Activated B cell treated with CpG ODN at 0.5 μM for 24 hours (primary cell): ENCODE measurements at regions not wholly inside any gene's neighbourhood (a gene's known extent, or its start where the extent isn't known, plus 50 kb on each side); places are given as distances from the start of the nearest gene placed in this dataset.

Experiments
- ATAC-seq: fragments of 200-7000 bp; cut with Tn5 transposase; one replicate; pipeline ENCODE4 v1.10.0; 2021; ENCODE audit warnings: low read depth, mild to moderate bottlenecking, moderate library complexity
- CTCF ChIA-PET: fragments of 350-600 bp; sonication (Branson Sonifier 250); formaldehyde crosslinking; loops from one replicate; lab custom pipeline; 2021; ENCODE audit warnings: antibody characterized with exemption; lab: Charles Lee
- POLR2A ChIA-PET: fragments of 350-600 bp; sonication (Branson Sonifier 250); formaldehyde crosslinking; loops from one replicate; lab custom pipeline; 2021; ENCODE audit warnings: antibody characterized with exemption; lab: Charles Lee
- DNase-seq: peaks from one replicate; pipeline ENCODE4 v3.0.0; 2022
- H3K27ac Mint-ChIP-seq: one replicate; pipeline ENCODE4 v1.8.0; 2020; ENCODE audit warnings: mixed read lengths
- H3K27me3 Mint-ChIP-seq: one replicate; pipeline ENCODE4 v1.8.0; 2021; ENCODE audit warnings: mixed read lengths
- H3K36me3 Mint-ChIP-seq: one replicate; pipeline ENCODE4 v1.8.0; 2021; ENCODE audit warnings: low read depth, mixed read lengths
- H3K4me1 Mint-ChIP-seq: one replicate; pipeline ENCODE4 v1.8.0; 2021; ENCODE audit warnings: mixed read lengths
- H3K4me3 Mint-ChIP-seq: one replicate; pipeline ENCODE4 v1.8.0; 2020; ENCODE audit warnings: mild to moderate bottlenecking, mixed read lengths
- H3K9me3 Mint-ChIP-seq: one replicate; pipeline ENCODE4 v1.8.0; 2020; ENCODE audit warnings: mixed read lengths
- CTCF ChIP-seq: fragments of 200-600 bp; IDR thresholded peaks from one replicate; pipeline ENCODE4 v1.8.0; 2022; ENCODE audit warnings: antibody characterized with exemption, mild to moderate bottlenecking
- intact Hi-C: fragments of 100-400 bp; cut with micrococcal nuclease; formaldehyde crosslinking; loops from one replicate; pipeline ENCODE4 v1.15.1; 2024

GRCh38 chr18:72246076-72246475, 298.1 kb downstream of the CBLN2 start:
- no peak for DNase-seq
- ChIA-PET POLR2A (no interaction called here), CTCF (no interaction called here)
- Mint-ChIP-seq H3K9me3 (no peaks in the 10 kb centered on the region), H3K4me3 (no peak overlapping the region), H3K27ac (no peak overlapping the region), H3K36me3 (no peaks in the 10 kb centered on the region), H3K27me3 (no peaks in the 10 kb centered on the region), H3K4me1 (no peaks in the 10 kb centered on the region)
- ATAC-seq = no peak
- intact Hi-C loops = no loop called here
- TF ChIP-seq CTCF = no peak

GRCh38 chr18:72235422-72235821, 308.7 kb downstream of the CBLN2 start:
- intact Hi-C loops = no loop called here
- Mint-ChIP-seq H3K27me3 (no peaks in the 10 kb centered on the region), H3K36me3 (no peaks in the 10 kb centered on the region), H3K9me3 (no peaks in the 10 kb centered on the region), H3K27ac (no peak overlapping the region), H3K4me1 (no peaks in the 10 kb centered on the region), H3K4me3 (no peak overlapping the region)
- ChIA-PET CTCF (no interaction called here), POLR2A (no interaction called here)
- ATAC-seq = no peak
- no peak for DNase-seq
- TF ChIP-seq CTCF = no peak

- H3K27me3 Mint-ChIP-seq = no peaks in the 10 kb centered on the region
- no peaks in the 10 kb centered on the region for H3K36me3 Mint-ChIP-seq
- no peak for DNase-seq
- no peak overlapping the region for H3K27ac Mint-ChIP-seq
- POLR2A ChIA-PET = no interaction called here
- no peak for ATAC-seq
- H3K4me1 Mint-ChIP-seq = no peaks in the 10 kb centered on the region
- no peaks in the 10 kb centered on the region for H3K9me3 Mint-ChIP-seq
- no peak overlapping the region for H3K4me3 Mint-ChIP-seq
- TF ChIP-seq CTCF = no peak
- CTCF ChIA-PET = no interaction called here
- intact Hi-C loops = no loop called here
Measured at GRCh38 chr18:72233106-72233505, 311.0 kb downstream of the CBLN2 start.

- CTCF ChIA-PET = no interaction called here
Measured at GRCh38 chr18:72232644-72233043, 311.5 kb downstream of the CBLN2 start.

GRCh38 chr18:72225958-72226357, 318.2 kb downstream of the CBLN2 start:
- Mint-ChIP-seq H3K27ac (no peak overlapping the region), H3K4me3 (no peak overlapping the region), H3K27me3 (no peaks in the 10 kb centered on the region), H3K36me3 (no peaks in the 10 kb centered on the region), H3K4me1 (no peaks in the 10 kb centered on the region), H3K9me3 (peaks cover 3% of the 10 kb centered on the region)
- CTCF ChIA-PET = no interaction called here
- POLR2A ChIA-PET = no interaction called here
- DNase-seq (no peak), ATAC-seq (no peak)
- TF ChIP-seq CTCF = no peak
- intact Hi-C loops = no loop called here

More at GRCh38 chr18:72232644-72233043, 311.5 kb downstream of the CBLN2 start:
- no peak overlapping the region for H3K27ac Mint-ChIP-seq
- H3K4me1 Mint-ChIP-seq = no peaks in the 10 kb centered on the region
- POLR2A ChIA-PET = no interaction called here
- DNase-seq (no peak), ATAC-seq (no peak)
- H3K36me3 Mint-ChIP-seq = no peaks in the 10 kb centered on the region
- no peaks in the 10 kb centered on the region for H3K27me3 Mint-ChIP-seq
- H3K4me3 Mint-ChIP-seq = no peak overlapping the region
- intact Hi-C loops = no loop called here
- no peak for TF ChIP-seq CTCF
- no peaks in the 10 kb centered on the region for H3K9me3 Mint-ChIP-seq
